ENCODE measurements at regions not wholly inside any gene's neighbourhood (a gene's known extent, or its start where the extent isn't known, plus 50 kb on each side); places are given as distances from the start of the nearest gene placed in this dataset.

DNA sequence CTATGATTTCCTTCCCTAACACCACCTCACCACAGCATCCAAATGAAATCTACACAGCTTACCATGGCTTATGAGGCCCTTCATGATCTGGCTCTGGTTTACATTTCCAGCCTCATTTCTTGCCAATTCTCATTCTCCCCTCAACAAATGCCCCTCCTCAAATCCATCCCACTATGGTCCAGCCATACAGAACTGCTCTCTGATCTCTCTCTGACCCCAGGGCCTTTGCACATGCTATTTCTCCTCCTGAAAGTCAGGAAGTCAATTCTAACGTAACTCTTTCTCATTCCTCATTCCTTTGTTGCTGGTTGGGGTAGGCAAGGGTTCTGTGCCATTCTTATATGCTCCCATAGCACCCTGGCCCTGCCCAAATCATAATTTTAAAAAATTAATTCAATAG lies 120.0 kb downstream of the LRIG2 start:
- TF ChIP-seq, protein P1, sequence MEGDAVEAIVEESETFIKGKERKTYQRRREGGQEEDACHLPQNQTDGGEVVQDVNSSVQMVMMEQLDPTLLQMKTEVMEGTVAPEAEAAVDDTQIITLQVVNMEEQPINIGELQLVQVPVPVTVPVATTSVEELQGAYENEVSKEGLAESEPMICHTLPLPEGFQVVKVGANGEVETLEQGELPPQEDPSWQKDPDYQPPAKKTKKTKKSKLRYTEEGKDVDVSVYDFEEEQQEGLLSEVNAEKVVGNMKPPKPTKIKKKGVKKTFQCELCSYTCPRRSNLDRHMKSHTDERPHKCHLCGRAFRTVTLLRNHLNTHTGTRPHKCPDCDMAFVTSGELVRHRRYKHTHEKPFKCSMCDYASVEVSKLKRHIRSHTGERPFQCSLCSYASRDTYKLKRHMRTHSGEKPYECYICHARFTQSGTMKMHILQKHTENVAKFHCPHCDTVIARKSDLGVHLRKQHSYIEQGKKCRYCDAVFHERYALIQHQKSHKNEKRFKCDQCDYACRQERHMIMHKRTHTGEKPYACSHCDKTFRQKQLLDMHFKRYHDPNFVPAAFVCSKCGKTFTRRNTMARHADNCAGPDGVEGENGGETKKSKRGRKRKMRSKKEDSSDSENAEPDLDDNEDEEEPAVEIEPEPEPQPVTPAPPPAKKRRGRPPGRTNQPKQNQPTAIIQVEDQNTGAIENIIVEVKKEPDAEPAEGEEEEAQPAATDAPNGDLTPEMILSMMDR (IDR thresholded peaks at IDR 0.05) = no peak
- no peak for TF ChIP-seq POLR2A (IDR thresholded peaks at IDR 0.05)
- intact Hi-C loops (cut with DNase I; ENCODE audit: low total_unique reads) = no loop called here
- no peaks in the 10 kb centered on the region for H3K9me3 ChIP-seq
- no peaks in the 10 kb centered on the region for H3K36me3 ChIP-seq (ENCODE audit: low read depth, missing control alignments)
- H3K4me1 ChIP-seq = no peaks in the 10 kb centered on the region
- no peak overlapping the region for H3K4me3 ChIP-seq
- no peak overlapping the region for H3K27ac ChIP-seq
- no peak for DNase-seq
- 81 to 93% methylated on average over 1 of the region's 1 CpG for WGBS, 2 donors
- H3K27me3 ChIP-seq = no peaks in the 10 kb centered on the region

DNA sequence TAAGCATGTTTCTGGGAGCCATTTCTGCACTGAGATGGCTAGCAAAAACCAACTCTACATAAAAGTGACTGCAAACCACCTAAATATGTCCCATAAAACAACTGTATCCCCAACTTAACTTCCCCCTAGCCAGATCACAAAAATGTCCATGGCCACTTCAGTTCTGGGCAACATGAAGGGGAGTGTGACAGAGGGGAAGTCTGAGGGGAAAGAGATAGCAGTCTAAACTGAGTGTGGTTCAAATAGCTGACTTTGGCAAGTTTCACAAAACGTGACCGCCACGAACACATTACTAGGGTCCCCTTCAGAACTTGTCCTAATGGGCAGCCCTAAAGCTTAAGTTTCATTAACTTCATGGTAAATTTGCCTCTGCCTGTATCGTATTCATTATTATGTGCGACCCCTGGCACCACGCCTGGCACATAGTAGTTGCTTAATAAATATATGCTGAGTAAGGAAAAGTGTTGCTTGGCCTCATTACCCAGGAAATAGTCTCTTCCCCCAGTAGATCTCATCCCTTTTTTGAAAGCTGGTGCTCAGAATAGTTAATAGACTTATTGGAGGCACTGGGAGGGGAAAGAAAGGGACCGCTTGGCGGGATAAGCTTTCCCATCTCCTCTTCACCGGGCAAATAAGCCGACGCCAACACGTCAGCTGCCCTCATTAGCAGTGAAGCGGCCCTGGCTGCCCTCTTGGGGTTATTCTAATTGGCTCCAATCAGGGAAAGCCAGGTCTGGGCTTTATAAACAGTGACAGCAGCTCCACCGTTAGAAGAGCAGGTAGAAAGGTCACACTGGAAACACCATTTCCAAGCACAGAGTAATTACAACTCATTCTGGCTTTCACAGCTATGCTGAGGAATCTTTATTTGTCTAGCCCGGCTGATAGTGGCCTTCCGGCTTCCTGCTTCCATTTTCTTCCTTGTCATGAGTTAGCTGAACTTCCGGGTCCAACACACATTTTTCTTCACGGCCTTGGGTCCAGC lies 122.1 kb downstream of the LRIG2 start:
- 83 to 88% methylated on average over 18 of the region's 18 CpGs for WGBS, 2 donors
- no peak overlapping the region for H3K4me3 ChIP-seq
- H3K27ac ChIP-seq = no peak overlapping the region
- no peaks in the 10 kb centered on the region for H3K27me3 ChIP-seq
- intact Hi-C loops (cut with DNase I; ENCODE audit: low total_unique reads) = no loop called here
- DNase-seq = no peak
- TF ChIP-seq POLR2A (IDR thresholded peaks at IDR 0.05) = no peak
- TF ChIP-seq, protein P1 (IDR thresholded peaks at IDR 0.05) = no peak
- H3K4me1 ChIP-seq = no peaks in the 10 kb centered on the region
- H3K9me3 ChIP-seq = no peaks in the 10 kb centered on the region
- no peaks in the 10 kb centered on the region for H3K36me3 ChIP-seq (ENCODE audit: low read depth, missing control alignments)

DNA sequence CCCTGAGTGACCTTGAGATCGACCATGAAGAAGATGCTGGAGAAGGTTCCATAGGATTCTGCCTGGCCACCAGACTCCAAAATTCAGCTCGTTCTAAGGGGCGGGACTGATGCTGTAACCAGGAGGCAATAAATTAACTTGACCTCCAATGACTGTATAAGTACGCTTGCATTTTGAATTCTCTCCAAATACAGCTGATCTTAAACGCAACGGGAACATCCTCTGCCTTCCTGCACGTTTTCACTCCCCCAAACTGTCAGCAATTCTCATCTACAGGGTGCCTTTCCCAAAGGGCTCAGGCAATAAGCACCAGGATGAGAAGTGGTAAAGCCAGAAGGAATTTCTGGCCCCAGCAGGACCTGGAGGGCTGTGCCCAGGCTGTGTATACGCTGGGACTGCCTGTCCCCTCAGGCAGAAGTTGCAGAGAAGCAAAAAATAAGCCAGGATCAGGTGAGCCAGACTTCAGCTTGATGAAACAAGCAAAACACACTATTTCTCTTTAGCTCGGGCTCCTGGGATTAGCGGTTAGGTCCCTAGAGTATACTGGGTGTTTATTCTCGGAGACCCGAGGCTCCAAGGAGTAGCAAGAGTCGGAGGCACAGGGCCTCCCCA lies 124.8 kb downstream of the LRIG2 start:
- Histone ChIP-seq H3K27me3 (no peaks in the 10 kb centered on the region), H3K9me3 (no peaks in the 10 kb centered on the region), H3K27ac (no peak overlapping the region), H3K4me1 (no peaks in the 10 kb centered on the region), H3K36me3 (ENCODE audit: low read depth, missing control alignments) (no peaks in the 10 kb centered on the region), H3K4me3 (peak overlapping the region in 1 of 2 donors; percentile 47)
- no peak for DNase-seq
- TF ChIP-seq POLR2A (IDR thresholded peaks at IDR 0.05) = no peak
- WGBS, 2 donors = 28 to 35% methylated on average over 13 of the region's 13 CpGs
- intact Hi-C loops (cut with DNase I; ENCODE audit: low total_unique reads) = no loop called here

DNA sequence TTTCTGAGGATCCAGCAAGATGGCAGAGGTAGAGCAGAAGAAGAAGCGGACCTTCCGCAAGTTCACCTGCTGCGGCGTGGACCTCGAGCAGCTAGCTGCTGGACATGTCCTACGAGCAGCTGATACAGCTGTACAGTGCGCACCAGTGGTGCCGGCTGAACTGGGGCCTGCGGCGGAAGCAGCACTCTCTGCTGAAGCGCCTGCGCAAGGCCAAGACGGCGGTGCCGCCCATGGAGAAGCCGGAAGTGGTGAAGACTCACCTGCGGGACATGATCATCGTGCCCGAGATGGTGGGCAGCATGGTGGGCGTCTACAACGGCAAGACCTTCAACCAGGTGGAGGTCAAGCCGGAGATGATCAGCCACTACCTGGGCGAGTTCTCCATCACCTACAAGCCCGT lies 125.8 kb downstream of the LRIG2 start:
- intact Hi-C loops (cut with DNase I; ENCODE audit: low total_unique reads) = no loop called here
- Histone ChIP-seq H3K27me3 (no peaks in the 10 kb centered on the region), H3K36me3 (ENCODE audit: low read depth, missing control alignments) (no peaks in the 10 kb centered on the region), H3K9me3 (no peaks in the 10 kb centered on the region), H3K27ac (no peak overlapping the region), H3K4me3 (peak overlapping the region; percentile 15 to 47), H3K4me1 (no peaks in the 10 kb centered on the region)
- WGBS, 2 donors = 56 to 82% methylated on average over 20 to 24 of the region's 24 CpGs
- DNase-seq = peak; percentile 44
- TF ChIP-seq, protein P1 (IDR thresholded peaks at IDR 0.05) = no peak
- no peak for TF ChIP-seq POLR2A (IDR thresholded peaks at IDR 0.05)

DNA sequence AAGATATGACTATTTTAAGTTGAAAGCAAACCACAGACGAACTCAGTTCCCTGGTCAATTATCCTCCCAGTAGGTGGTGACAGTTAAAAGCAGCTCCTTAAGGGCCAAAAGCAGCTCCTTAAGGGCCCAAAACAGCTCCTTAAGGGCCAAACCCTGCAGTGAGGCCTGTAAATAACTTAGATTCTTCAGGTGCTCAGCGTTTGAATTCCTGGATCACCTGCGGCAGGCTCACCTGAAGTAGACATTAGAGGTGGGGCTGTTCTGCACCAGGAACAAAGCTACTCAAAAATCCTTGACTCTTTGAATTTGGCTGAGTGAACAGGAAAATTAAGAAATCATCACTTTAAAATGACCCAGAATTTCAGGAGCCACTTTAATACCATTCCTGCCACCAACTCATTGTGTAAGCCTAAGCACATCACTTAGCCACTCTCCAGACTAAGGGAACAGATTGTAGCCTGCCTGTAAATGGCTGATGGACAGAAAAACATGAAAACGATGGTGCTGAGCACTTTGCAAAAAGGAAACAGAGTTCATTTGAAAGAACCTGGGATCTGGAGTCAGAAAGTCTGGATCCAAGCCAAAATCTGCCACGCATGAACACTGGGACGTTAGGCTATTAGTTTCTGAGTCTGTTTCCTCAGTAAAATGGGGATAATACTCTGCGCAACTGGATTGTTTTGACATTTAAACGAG lies 126.9 kb downstream of the LRIG2 start:
- no peaks in the 10 kb centered on the region for H3K4me1 ChIP-seq
- H3K36me3 ChIP-seq (ENCODE audit: low read depth, missing control alignments) = no peaks in the 10 kb centered on the region
- no peak for DNase-seq
- H3K4me3 ChIP-seq = no peak overlapping the region
- WGBS, 2 donors = 60 to 64% methylated on average over 8 of the region's 8 CpGs
- no peak for TF ChIP-seq POLR2A (IDR thresholded peaks at IDR 0.05)
- TF ChIP-seq, protein P1 (IDR thresholded peaks at IDR 0.05) = no peak
- intact Hi-C loops (cut with DNase I; ENCODE audit: low total_unique reads) = no loop called here
- no peak overlapping the region for H3K27ac ChIP-seq
- H3K27me3 ChIP-seq = no peaks in the 10 kb centered on the region
- no peaks in the 10 kb centered on the region for H3K9me3 ChIP-seq

Measured in testis (tissue), 2 donors.